ENCODE measurements at regions not wholly inside any gene's neighbourhood (a gene's known extent, or its start where the extent isn't known, plus 50 kb on each side); places are given as distances from the start of the nearest gene placed in this dataset.

DNA sequence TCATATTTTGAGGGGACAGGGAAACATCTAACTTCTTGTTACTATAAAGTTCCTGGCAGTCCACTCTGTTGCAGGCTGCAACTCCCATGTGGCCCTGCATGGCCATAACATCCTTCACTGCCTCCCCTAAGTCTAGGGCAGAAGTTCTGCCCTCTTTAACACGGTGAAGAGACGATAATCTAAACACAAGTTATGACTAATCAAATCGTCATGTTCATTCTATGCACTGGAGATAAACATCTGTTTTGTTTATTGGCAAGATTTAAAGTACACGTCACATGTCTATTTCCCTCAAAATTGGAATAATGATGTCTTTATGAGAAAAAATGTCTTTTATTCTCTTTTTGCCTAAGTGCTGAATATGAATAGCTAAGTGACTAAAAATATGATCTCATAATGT lies 1629.4 kb downstream of the PCDH9 start:
- TF ChIP-seq, protein P1, sequence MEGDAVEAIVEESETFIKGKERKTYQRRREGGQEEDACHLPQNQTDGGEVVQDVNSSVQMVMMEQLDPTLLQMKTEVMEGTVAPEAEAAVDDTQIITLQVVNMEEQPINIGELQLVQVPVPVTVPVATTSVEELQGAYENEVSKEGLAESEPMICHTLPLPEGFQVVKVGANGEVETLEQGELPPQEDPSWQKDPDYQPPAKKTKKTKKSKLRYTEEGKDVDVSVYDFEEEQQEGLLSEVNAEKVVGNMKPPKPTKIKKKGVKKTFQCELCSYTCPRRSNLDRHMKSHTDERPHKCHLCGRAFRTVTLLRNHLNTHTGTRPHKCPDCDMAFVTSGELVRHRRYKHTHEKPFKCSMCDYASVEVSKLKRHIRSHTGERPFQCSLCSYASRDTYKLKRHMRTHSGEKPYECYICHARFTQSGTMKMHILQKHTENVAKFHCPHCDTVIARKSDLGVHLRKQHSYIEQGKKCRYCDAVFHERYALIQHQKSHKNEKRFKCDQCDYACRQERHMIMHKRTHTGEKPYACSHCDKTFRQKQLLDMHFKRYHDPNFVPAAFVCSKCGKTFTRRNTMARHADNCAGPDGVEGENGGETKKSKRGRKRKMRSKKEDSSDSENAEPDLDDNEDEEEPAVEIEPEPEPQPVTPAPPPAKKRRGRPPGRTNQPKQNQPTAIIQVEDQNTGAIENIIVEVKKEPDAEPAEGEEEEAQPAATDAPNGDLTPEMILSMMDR (IDR thresholded peaks at IDR 0.05; ENCODE audit: low read depth, low read length, poor library complexity, severe bottlenecking): no peak
- no peak for TF ChIP-seq EZH2phosphoT487 (IDR thresholded peaks at IDR 0.05; ENCODE audit: borderline replicate concordance, low read length)
